B cell (primary cell): ENCODE measurements at regions not wholly inside any gene's neighbourhood (a gene's known extent, or its start where the extent isn't known, plus 50 kb on each side); places are given as distances from the start of the nearest gene placed in this dataset.

Source experiments
- CTCF ChIP-seq: fragments of 200-600 bp; IDR thresholded peaks from one replicate; pipeline ENCODE4 v1.8.0; 2022; ENCODE audit warnings: antibody characterized with exemption, mild to moderate bottlenecking
- EZH2 ChIP-seq: IDR thresholded peaks from 2 replicates; pipeline ENCODE4 v1.6.1; 2012; ENCODE audit warnings: borderline replicate concordance, low read depth, mild to moderate bottlenecking, moderate library complexity, low read length; ENCODE audit not compliant: insufficient read depth, poor library complexity, severe bottlenecking

GRCh38 chr16:5572056-5572455 lies 474.5 kb upstream of the EEF2KMT start:
- TF ChIP-seq CTCF: no peak
- no peak for TF ChIP-seq EZH2
